ENCODE measurements at regions not wholly inside any gene's neighbourhood (a gene's known extent, or its start where the extent isn't known, plus 50 kb on each side); places are given as distances from the start of the nearest gene placed in this dataset.
"Not testable (repeated sequence)": the region's sequence is repeated elsewhere in the genome, so short reads cannot be mapped to it uniquely, and the experiment has no call there.

DNA sequence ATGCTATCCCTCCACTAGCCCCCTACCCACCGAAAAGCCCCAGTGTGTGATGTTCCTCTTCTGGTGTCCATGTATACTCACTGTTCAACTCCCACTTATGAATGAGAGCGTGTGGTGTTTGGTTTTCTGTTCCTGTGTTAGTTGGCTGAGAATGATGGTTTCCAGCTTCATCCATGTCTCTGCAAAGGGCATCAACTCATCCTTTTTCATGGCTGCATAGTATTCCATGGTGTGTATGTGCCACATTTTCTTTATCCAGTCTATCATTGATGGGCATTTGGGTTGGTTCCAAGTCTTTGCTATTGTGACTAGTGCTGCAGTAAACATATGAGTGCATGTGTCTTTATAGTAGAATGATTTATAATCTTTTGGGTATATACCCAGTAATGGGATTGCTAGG lies 599.3 kb upstream of the B3GAT1 start:
- DNase-seq = not testable (repeated sequence)

DNA sequence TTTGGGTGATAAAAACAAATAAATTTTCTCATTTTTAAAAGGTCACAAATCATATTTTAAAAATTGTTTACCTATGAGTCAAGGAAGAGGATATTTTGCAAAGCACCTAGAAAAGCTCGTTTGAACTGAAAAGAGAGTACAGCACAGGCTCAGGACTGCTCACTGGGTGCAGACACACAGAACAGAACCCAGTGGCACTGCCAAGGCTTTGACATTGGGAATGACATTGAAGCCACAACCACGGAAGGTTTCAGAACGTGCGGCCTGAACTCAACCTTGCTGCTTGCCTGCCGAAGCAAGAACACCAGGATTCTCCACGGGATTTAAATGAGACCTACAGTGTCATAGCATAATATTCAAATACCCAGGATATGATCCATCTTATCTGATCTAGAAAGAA lies 597.1 kb upstream of the B3GAT1 start:
- DNase-seq = no peak

DNA sequence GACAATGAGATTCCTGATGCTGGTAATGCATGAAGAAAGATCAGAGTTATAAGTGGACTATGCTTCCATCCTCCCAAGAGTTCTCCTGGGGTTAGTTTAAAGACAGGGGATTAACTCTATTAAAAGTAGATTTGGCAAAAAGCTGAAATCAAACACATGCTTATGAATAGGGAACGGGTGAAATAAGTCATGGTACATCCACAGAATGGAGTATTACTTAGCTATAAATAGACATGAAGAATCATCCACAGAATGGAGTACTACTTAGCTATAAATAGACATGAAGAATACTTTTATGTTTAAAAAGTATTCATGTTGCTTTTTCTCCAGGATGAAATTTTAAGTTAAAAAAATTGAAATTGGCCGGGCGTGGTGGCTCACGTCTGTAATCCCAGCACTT lies 596.4 kb upstream of the B3GAT1 start:
- no peak for DNase-seq

- no peak for DNase-seq
These were observed 596.0 kb upstream of the B3GAT1 start for GRCh38 chr11:135008001-135008405.

DNA sequence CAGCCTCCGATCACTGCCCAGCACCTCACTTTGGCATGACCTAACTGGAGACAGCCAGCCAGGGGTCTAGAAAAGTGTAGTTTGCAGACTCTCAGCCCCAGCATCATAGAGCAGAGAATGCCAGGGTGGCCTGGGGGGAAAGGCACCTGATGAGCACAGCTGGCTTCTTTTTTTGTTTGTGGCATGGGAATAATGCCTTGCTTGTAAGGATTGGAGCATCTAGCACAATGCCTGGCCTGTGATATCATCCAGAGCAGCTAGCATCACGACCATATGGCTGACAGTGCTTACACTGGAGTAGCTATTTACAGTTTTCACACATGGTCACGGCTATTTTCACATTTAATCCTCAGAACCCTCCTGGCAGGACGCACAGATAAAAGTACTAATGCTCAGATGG lies 594.8 kb upstream of the B3GAT1 start:
- DNase-seq = no peak

- DNase-seq = no peak
These were observed 592.5 kb upstream of the B3GAT1 start for GRCh38 chr11:135004495-135004894.

DNA sequence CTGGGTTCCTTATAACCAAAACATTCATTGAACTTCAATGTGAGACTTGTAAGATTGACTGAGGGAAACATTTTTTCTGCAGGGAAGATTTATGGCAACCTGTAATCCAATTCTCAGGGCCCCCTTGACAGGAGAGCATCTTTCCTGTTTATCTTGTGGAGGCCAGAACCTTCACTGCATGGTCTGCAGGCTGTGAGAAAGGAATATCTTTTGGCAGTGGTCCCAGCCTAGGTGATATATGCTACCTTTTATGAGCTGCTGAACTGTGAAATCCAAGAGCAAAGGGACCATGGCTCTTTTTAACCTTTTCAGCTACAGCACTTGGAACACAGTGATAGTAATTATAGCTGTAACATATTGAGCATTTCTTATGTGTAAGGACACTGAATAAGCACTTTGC lies 590.2 kb upstream of the B3GAT1 start:
- DNase-seq = no peak

DNA sequence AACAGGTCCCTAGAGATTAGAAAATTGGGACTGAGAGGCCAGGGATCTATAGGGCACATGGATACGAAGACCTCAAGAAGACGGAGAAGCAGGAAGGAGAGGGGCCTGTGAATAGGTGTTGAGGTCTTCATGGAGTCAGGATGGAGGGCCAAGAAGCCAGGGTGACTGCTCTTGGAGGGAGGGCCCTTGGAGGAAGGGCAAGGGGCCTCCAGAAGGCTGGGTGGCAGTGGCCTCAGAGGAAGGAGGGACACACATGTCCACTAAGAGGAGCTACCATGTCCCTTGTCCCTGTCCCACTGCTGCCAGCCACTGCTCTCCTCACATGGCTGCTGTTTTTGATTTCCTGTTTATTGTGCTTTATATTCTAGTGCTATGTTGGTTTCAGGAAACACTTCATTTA lies 589.5 kb upstream of the B3GAT1 start:
- DNase-seq = no peak

- DNase-seq = not testable (repeated sequence)
These were observed 589.0 kb upstream of the B3GAT1 start for GRCh38 chr11:135001065-135001464.

DNA sequence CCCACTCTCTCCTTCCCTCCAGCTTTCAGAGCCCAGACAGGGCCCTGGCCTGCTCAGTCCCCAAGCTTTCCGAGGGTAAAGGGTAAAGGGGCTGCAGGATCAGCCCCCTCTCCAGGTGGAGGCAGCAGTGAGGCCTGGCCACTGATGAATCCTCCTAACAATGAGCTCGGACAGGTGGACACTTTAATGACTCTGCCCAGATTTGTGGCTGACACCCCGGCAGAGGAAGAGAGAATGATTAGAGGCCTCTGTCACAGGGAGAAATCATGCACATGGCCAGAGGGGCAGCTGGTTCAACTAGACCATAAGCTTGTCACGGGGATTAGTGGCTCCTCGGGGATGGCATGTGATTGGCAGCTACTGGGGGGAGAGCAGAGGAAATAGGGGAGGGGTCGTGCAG lies 587.5 kb upstream of the B3GAT1 start:
- no peak for DNase-seq

DNA sequence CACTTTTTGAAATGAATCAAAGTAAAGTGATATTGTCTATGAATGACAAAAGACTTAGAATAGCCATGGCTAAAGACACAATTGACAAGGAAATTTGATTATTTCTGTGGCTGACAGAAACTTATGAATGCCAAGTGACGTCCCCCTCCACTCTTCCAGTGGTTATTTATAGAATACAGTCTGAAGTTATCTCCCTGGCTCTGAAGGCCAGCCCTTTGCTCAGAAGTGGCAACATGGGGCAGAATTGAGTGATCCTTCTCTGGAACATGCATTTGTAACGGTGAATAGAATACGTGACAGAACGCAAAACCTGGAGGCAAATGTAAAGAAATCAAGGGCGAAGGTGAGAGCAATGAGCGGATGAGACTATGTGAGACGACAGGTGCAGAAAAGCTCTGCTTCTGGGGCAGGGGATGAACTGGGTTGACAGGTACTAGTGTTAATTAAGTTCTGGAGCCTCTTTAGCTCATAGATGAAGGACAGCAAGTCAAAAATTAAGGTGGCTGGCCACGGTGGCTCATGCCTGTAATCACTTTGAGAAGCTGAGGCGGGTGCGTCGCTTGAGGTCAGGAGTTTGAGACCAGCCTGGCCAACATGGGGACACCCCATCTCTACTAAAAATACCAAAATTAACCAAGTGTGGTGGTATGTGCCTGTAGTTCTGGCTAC lies 585.7 kb upstream of the B3GAT1 start:
- no peak for DNase-seq

DNA sequence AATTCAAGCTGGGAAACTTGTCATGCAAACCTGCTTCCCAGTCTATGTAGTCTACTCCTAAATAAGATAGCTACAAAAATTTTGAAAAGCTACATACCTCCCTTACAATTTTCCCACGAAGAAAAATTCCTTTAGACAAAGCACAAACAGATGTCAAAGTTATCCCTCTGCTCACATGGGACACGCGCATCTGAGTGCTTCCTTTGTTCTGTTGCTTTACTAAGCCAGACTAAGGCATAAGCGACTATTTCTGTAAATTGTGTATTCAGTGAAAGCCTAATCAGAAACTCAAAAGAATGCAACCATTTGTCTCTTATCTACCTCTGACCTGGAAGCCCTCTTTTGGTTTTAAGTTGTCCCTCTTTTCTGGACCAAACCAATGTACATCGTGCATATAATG lies 583.7 kb upstream of the B3GAT1 start:
- DNase-seq = no peak

DNA sequence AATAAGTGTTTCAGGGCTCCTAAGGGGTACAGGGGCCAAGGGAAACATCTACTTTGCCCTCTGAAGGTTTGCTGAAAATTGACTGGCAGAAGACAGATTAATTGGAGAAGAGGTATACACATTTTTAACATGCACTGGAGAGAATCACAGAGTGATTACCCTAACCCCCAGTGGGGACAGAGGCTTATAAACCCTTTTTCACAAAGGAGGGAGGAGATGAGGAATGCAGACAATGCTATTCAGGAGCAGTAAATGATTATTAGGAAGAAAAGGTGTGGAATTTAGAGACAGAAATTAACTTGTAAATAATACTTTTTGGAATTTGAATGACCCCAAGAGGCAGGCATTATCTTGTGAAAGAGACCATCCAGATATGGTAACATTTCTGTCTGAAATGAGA lies 582.4 kb upstream of the B3GAT1 start:
- no peak for DNase-seq

DNA sequence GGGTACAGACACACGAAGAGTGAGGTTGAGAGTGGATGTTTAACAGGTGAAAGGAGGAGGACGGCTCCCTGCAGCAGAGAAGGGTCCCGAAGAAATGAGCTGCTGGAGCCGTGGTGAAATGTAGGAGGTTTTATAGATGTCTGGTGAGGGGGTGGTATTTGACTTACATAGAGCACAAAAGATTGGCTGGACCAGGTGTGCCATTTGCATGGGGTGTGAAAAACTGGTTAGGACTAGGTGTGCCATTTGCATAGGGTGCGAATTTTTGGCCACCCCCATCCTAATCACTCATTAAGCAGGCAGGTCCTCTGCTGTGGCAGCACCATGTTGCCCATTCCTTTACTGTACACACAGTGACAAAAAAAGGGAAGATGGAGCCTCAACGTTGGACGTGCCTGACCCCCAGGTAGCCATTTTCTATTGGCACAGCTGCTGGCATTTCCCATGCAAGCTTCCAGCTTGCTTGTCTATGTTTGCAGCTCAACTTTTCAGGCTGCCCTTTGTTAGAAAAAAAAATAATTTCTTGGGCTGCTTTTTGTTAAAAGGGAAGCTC lies 581.7 kb upstream of the B3GAT1 start:
- DNase-seq = no peak

DNA sequence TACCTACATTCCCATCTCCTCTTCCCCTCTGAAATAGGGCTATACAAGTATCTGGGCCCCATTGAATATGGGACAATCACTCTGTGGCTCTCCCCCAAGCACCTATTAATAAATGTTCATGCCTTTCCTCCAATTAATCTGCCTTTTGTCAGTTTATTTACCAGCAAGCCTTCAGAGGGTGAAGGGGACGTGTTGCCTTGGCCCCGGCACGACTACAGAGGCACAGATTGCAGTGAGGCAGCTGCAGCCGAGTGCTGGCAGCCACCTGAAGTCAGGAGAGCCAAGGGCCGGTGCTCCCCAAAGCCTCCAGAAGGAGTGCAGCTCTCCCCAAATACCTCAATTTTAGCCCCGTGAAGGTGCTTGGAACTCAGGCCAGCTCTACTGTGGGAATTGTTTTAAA lies 580.9 kb upstream of the B3GAT1 start:
- DNase-seq = no peak

- no peak for DNase-seq
These were observed 576.5 kb upstream of the B3GAT1 start for GRCh38 chr11:134988495-134988894.

- DNase-seq = no peak
These were observed 575.8 kb upstream of the B3GAT1 start for GRCh38 chr11:134987822-134988221.

DNA sequence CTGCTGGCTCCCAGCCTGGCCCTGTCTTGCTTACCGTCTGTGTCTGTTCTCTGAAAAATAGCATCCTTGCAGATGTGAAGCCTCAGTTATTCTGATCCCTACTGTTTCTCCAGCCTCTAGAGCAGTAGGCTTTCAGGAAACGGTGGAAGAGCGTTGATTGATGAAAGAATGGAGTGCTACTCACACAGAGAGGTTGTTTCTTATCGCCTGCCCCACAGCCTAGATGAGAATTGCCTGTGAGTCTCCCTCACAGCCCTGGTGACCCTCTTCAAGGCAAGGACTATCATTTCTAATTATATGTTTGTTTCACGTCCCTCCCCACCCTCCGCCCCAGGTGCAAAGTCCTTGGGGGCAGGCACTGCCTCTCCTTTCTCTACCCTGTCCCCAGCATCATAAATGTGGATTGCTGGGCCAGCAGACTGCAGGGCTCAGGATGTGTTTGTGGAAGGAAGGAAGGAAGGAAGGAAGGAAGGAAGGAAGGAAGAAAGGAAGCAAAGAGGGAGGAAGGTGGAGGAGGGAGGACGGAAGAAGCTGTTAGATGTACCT lies 575.3 kb upstream of the B3GAT1 start:
- DNase-seq = no peak

GRCh38 chr11:134984421-134984820 lies 572.4 kb upstream of the B3GAT1 start:
- no peak for DNase-seq

- not testable (repeated sequence) for DNase-seq
These were observed 570.4 kb upstream of the B3GAT1 start for GRCh38 chr11:134982432-134982831.

GRCh38 chr11:134981835-134982234 lies 569.8 kb upstream of the B3GAT1 start:
- no peak for DNase-seq

GRCh38 chr11:134980819-134981710 lies 569.0 kb upstream of the B3GAT1 start:
- no peak for DNase-seq

- DNase-seq = not testable (repeated sequence)
These were observed 567.0 kb upstream of the B3GAT1 start for GRCh38 chr11:134979089-134979457.

Data from stimulated activated CD4-positive, alpha-beta T cell treated with anti-CD3 and anti-CD28 coated beads, Interleukin-15, amount 100 ng/mL, for 24 hours (primary cell).